ENCODE measurements at regions not wholly inside any gene's neighbourhood (a gene's known extent, or its start where the extent isn't known, plus 50 kb on each side); places are given as distances from the start of the nearest gene placed in this dataset.

GRCh38 chr4:101706535-101707057 lies 83.9 kb upstream of the BANK1 start:
- TF ChIP-seq ZNF114 (CRISPR knock-in tag; IDR thresholded peaks at IDR 0.05): no peak
- TF ChIP-seq JUNB (IDR thresholded peaks at IDR 0.05; ENCODE audit: unreplicated experiment): no peak
- TF ChIP-seq EZH2 (IDR thresholded peaks at IDR 0.05; ENCODE audit: low read depth, unreplicated experiment): no peak
- TF ChIP-seq, protein P1, sequence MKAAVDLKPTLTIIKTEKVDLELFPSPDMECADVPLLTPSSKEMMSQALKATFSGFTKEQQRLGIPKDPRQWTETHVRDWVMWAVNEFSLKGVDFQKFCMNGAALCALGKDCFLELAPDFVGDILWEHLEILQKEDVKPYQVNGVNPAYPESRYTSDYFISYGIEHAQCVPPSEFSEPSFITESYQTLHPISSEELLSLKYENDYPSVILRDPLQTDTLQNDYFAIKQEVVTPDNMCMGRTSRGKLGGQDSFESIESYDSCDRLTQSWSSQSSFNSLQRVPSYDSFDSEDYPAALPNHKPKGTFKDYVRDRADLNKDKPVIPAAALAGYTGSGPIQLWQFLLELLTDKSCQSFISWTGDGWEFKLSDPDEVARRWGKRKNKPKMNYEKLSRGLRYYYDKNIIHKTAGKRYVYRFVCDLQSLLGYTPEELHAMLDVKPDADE (IDR thresholded peaks at IDR 0.05): no peak
- no peak overlapping the region for H3K4me3 ChIP-seq
- no peak overlapping the region for H2AFZ ChIP-seq
- H3K4me2 ChIP-seq: no peak overlapping the region
- ATAC-seq (no peak), DNase-seq (ENCODE audit: low spot score) (no peak)
- H3K79me2 ChIP-seq (replicated peaks; ENCODE audit: insufficient read depth): no peaks in the 10 kb centered on the region
- H3K4me3 Mint-ChIP-seq: no peak overlapping the region
- no peak overlapping the region for H3K27ac Mint-ChIP-seq
- no peaks in the 10 kb centered on the region for H3K27me3 Mint-ChIP-seq (ENCODE audit: insufficient read depth, low read depth, poor library complexity)
- no peaks in the 10 kb centered on the region for H3K36me3 Mint-ChIP-seq (ENCODE audit: low read depth)
- H3K36me3 ChIP-seq (ENCODE audit: insufficient read depth): no peaks in the 10 kb centered on the region
- peaks cover 4% of the 10 kb centered on the region; the same call in 1 of the 3 replicates for H3K9me3 Mint-ChIP-seq
- no peaks in the 10 kb centered on the region for H3F3A ChIP-seq (replicated peaks; ENCODE audit: low read depth)
- H3K27me3 ChIP-seq (ENCODE audit: insufficient read depth): no peaks in the 10 kb centered on the region
- H3K4me1 Mint-ChIP-seq: 0 out of 3 replicates have a peak, but pooled peaks cover 3% of the 10 kb centered on the region
- H4K20me1 ChIP-seq (replicated peaks; ENCODE audit: insufficient read depth): no peaks in the 10 kb centered on the region
- H3K27ac ChIP-seq (ENCODE audit: low read depth): no peak overlapping the region
- no peaks in the 10 kb centered on the region for H3K4me1 ChIP-seq (ENCODE audit: insufficient read depth)
- peaks cover 4% of the 10 kb centered on the region; the same call in 1 of the 2 replicates for H3K9me2 ChIP-seq (ENCODE audit: insufficient read depth)

GRCh38 chr4:101701551-101701950 lies 89.0 kb upstream of the BANK1 start:
- Mint-ChIP-seq H3K36me3 (ENCODE audit: low read depth) (no peaks in the 10 kb centered on the region), H3K4me3 (no peak overlapping the region), H3K4me1 (0 out of 3 replicates have a peak, but pooled peaks cover 3% of the 10 kb centered on the region), H3K27me3 (ENCODE audit: insufficient read depth, low read depth, poor library complexity) (peaks cover 2% of the 10 kb centered on the region), H3K9me3 (peaks cover 2% of the 10 kb centered on the region; the same call in 1 of the 3 replicates), H3K27ac (no peak overlapping the region)
- Histone ChIP-seq H3K9me2 (ENCODE audit: insufficient read depth) (no peaks in the 10 kb centered on the region), H3F3A (replicated peaks; ENCODE audit: low read depth) (no peaks in the 10 kb centered on the region), H3K27me3 (ENCODE audit: insufficient read depth) (no peaks in the 10 kb centered on the region), H3K79me2 (replicated peaks; ENCODE audit: insufficient read depth) (no peaks in the 10 kb centered on the region), H3K36me3 (ENCODE audit: insufficient read depth) (no peaks in the 10 kb centered on the region), H3K4me1 (ENCODE audit: insufficient read depth) (no peaks in the 10 kb centered on the region), H3K27ac (ENCODE audit: low read depth) (no peak overlapping the region), H3K4me2 (no peak overlapping the region), H4K20me1 (replicated peaks; ENCODE audit: insufficient read depth) (no peaks in the 10 kb centered on the region), H2AFZ (no peak overlapping the region), H3K4me3 (no peak overlapping the region)
- DNase-seq (ENCODE audit: low spot score) (no peak), ATAC-seq (no peak)
- TF ChIP-seq ZNF114 (CRISPR knock-in tag; IDR thresholded peaks at IDR 0.05) (no peak), POLR2AphosphoS5 (IDR thresholded peaks at IDR 0.05; ENCODE audit: low read depth) (no peak), NANOG (IDR thresholded peaks at IDR 0.05; ENCODE audit: borderline replicate concordance) (no peak)
- TF ChIP-seq, protein P2, sequence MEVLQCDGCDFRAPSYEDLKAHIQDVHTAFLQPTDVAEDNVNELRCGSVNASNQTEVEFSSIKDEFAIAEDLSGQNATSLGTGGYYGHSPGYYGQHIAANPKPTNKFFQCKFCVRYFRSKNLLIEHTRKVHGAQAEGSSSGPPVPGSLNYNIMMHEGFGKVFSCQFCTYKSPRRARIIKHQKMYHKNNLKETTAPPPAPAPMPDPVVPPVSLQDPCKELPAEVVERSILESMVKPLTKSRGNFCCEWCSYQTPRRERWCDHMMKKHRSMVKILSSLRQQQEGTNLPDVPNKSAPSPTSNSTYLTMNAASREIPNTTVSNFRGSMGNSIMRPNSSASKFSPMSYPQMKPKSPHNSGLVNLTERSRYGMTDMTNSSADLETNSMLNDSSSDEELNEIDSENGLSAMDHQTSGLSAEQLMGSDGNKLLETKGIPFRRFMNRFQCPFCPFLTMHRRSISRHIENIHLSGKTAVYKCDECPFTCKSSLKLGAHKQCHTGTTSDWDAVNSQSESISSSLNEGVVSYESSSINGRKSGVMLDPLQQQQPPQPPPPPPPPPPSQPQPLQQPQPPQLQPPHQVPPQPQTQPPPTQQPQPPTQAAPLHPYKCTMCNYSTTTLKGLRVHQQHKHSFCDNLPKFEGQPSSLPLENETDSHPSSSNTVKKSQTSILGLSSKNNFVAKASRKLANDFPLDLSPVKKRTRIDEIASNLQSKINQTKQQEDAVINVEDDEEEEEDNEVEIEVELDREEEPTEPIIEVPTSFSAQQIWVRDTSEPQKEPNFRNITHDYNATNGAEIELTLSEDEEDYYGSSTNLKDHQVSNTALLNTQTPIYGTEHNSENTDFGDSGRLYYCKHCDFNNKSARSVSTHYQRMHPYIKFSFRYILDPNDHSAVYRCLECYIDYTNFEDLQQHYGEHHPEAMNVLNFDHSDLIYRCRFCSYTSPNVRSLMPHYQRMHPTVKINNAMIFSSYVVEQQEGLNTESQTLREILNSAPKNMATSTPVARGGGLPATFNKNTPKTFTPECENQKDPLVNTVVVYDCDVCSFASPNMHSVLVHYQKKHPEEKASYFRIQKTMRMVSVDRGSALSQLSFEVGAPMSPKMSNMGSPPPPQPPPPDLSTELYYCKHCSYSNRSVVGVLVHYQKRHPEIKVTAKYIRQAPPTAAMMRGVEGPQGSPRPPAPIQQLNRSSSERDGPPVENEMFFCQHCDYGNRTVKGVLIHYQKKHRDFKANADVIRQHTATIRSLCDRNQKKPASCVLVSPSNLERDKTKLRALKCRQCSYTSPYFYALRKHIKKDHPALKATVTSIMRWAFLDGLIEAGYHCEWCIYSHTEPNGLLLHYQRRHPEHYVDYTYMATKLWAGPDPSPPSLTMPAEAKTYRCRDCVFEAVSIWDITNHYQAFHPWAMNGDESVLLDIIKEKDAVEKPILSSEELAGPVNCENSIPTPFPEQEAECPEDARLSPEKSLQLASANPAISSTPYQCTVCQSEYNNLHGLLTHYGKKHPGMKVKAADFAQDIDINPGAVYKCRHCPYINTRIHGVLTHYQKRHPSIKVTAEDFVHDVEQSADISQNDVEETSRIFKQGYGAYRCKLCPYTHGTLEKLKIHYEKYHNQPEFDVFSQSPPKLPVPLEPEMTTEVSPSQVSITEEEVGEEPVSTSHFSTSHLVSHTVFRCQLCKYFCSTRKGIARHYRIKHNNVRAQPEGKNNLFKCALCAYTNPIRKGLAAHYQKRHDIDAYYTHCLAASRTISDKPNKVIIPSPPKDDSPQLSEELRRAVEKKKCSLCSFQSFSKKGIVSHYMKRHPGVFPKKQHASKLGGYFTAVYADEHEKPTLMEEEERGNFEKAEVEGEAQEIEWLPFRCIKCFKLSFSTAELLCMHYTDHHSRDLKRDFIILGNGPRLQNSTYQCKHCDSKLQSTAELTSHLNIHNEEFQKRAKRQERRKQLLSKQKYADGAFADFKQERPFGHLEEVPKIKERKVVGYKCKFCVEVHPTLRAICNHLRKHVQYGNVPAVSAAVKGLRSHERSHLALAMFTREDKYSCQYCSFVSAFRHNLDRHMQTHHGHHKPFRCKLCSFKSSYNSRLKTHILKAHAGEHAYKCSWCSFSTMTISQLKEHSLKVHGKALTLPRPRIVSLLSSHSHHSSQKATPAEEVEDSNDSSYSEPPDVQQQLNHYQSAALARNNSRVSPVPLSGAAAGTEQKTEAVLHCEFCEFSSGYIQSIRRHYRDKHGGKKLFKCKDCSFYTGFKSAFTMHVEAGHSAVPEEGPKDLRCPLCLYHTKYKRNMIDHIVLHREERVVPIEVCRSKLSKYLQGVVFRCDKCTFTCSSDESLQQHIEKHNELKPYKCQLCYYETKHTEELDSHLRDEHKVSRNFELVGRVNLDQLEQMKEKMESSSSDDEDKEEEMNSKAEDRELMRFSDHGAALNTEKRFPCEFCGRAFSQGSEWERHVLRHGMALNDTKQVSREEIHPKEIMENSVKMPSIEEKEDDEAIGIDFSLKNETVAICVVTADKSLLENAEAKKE (CRISPR knock-in tag; IDR thresholded peaks at IDR 0.05): no peak
- TF ChIP-seq, protein P3, sequence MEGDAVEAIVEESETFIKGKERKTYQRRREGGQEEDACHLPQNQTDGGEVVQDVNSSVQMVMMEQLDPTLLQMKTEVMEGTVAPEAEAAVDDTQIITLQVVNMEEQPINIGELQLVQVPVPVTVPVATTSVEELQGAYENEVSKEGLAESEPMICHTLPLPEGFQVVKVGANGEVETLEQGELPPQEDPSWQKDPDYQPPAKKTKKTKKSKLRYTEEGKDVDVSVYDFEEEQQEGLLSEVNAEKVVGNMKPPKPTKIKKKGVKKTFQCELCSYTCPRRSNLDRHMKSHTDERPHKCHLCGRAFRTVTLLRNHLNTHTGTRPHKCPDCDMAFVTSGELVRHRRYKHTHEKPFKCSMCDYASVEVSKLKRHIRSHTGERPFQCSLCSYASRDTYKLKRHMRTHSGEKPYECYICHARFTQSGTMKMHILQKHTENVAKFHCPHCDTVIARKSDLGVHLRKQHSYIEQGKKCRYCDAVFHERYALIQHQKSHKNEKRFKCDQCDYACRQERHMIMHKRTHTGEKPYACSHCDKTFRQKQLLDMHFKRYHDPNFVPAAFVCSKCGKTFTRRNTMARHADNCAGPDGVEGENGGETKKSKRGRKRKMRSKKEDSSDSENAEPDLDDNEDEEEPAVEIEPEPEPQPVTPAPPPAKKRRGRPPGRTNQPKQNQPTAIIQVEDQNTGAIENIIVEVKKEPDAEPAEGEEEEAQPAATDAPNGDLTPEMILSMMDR (conservative IDR thresholded peaks at IDR 0.05; ENCODE audit: low read depth in 2 of 2): no peak
- TF ChIP-seq, protein P1 (IDR thresholded peaks at IDR 0.05): no peak

All from GM23338 (cell line).